WTC11 (cell line): ENCODE measurements at regions not wholly inside any gene's neighbourhood (a gene's known extent, or its start where the extent isn't known, plus 50 kb on each side); places are given as distances from the start of the nearest gene placed in this dataset.

ENCODE experiments used
- ATAC-seq: fragments of 200-7000 bp; cut with Tn5 transposase; 2 replicates; pipeline ENCODE4 v1.10.0; 2021; ENCODE audit warnings: mild to moderate bottlenecking, moderate library complexity
- CTCF ChIA-PET: fragments of 300-600 bp; sonication (Branson Sonifier 250); formaldehyde crosslinking; loops from one replicate; lab custom pipeline; 2021; ENCODE audit warnings: antibody characterized with exemption; lab: Charles Lee
- POLR2A ChIA-PET: fragments of 350-600 bp; sonication (Branson Sonifier 250); formaldehyde crosslinking; loops from one replicate; lab custom pipeline; 2021; ENCODE audit warnings: antibody characterized with exemption; lab: Charles Lee
- DNase-seq: peaks from one replicate; pipeline ENCODE4 v3.0.0; 2021; ENCODE audit warnings: low spot score
- H3K27ac Mint-ChIP-seq: 2 replicates; pipeline ENCODE4 v1.8.0; 2021; ENCODE audit warnings: mixed read lengths
- H3K27me3 Mint-ChIP-seq: 2 replicates; pipeline ENCODE4 v1.8.0; 2021; ENCODE audit warnings: low read depth, mild to moderate bottlenecking, moderate library complexity, mixed read lengths
- H3K36me3 Mint-ChIP-seq: 2 replicates; pipeline ENCODE4 v1.8.0; 2021; ENCODE audit warnings: mixed read lengths
- H3K4me1 Mint-ChIP-seq: 2 replicates; pipeline ENCODE4 v1.8.0; 2022; ENCODE audit warnings: mixed read lengths
- H3K4me3 Mint-ChIP-seq: 2 replicates; pipeline ENCODE4 v1.8.0; 2021; ENCODE audit warnings: mild to moderate bottlenecking, moderate library complexity, mixed read lengths
- H3K9me3 Mint-ChIP-seq: 2 replicates; pipeline ENCODE4 v1.8.0; 2021; ENCODE audit warnings: mixed read lengths
- AR ChIP-seq: fragments of 250-450 bp; sonication (Bioruptor Pico); IDR thresholded peaks from 2 replicates; pipeline ENCODE4 v1.9.0; 2021; ENCODE audit warnings: mild to moderate bottlenecking
- ATF1 ChIP-seq: sonication (generic); formaldehyde crosslinking; IDR thresholded peaks from 2 replicates; pipeline ENCODE4 v1.8.1; 2023; ENCODE audit warnings: mild to moderate bottlenecking, moderate library complexity, missing genetic modification reagents
- ATF2 ChIP-seq: sonication (generic); formaldehyde crosslinking; IDR thresholded peaks from 2 replicates; pipeline ENCODE4 v1.8.1; 2022; ENCODE audit warnings: low read depth, missing genetic modification reagents, borderline replicate concordance
- CREB1 ChIP-seq: sonication (generic); formaldehyde crosslinking; IDR thresholded peaks from 2 replicates; pipeline ENCODE4 v1.8.0; 2023; ENCODE audit warnings: mild to moderate bottlenecking, missing genetic modification reagents
- ETV6 ChIP-seq: sonication (generic); formaldehyde crosslinking; IDR thresholded peaks from 2 replicates; pipeline ENCODE4 v1.8.1; 2022; ENCODE audit warnings: mild to moderate bottlenecking, missing genetic modification reagents
- FOXP1 ChIP-seq: sonication (generic); formaldehyde crosslinking; IDR thresholded peaks from 2 replicates; pipeline ENCODE4 v1.8.0; 2022; ENCODE audit warnings: missing genetic modification reagents, mild to moderate bottlenecking, moderate library complexity, borderline replicate concordance
- IRF2 ChIP-seq: sonication (generic); formaldehyde crosslinking; IDR thresholded peaks from 2 replicates; pipeline ENCODE4 v1.8.0; 2022; ENCODE audit warnings: low read depth, missing genetic modification reagents, borderline replicate concordance
- JAZF1 ChIP-seq: fragments of 250-450 bp; sonication (Bioruptor Pico); IDR thresholded peaks from 2 replicates; pipeline ENCODE4 v1.9.0; 2021; ENCODE audit warnings: moderate library complexity, mild to moderate bottlenecking, inconsistent platforms
- PRDM15 ChIP-seq: sonication (generic); formaldehyde crosslinking; IDR thresholded peaks from 2 replicates; pipeline ENCODE4 v1.8.0; 2022; ENCODE audit warnings: missing genetic modification reagents
- PREB ChIP-seq: sonication (generic); formaldehyde crosslinking; IDR thresholded peaks from 2 replicates; pipeline ENCODE4 v1.8.1; 2022; ENCODE audit warnings: mild to moderate bottlenecking, missing genetic modification reagents, moderate library complexity, borderline replicate concordance
- PRRX2 ChIP-seq: fragments of 250-450 bp; sonication (Bioruptor Pico); IDR thresholded peaks from 2 replicates; pipeline ENCODE4 v1.8.0; 2021; ENCODE audit warnings: mild to moderate bottlenecking
- TEAD1 ChIP-seq: sonication (generic); formaldehyde crosslinking; IDR thresholded peaks from 2 replicates; pipeline ENCODE4 v1.8.0; 2022; ENCODE audit warnings: mild to moderate bottlenecking, missing genetic modification reagents
- TP53 ChIP-seq: sonication (generic); formaldehyde crosslinking; IDR thresholded peaks from 2 replicates; pipeline ENCODE4 v1.8.1; 2023; ENCODE audit warnings: mild to moderate bottlenecking, missing genetic modification reagents
- USF2 ChIP-seq: sonication (generic); formaldehyde crosslinking; IDR thresholded peaks from 2 replicates; pipeline ENCODE4 v1.8.1; 2023; ENCODE audit warnings: mild to moderate bottlenecking, missing genetic modification reagents, moderate library complexity
- ZNF232 ChIP-seq: sonication (generic); formaldehyde crosslinking; IDR thresholded peaks from 2 replicates; pipeline ENCODE4 v1.8.0; 2022; ENCODE audit warnings: mild to moderate bottlenecking, missing genetic modification reagents
- ZNF416 ChIP-seq: fragments of 250-450 bp; sonication (Bioruptor Pico); IDR thresholded peaks from 2 replicates; pipeline ENCODE4 v1.9.0; 2021; ENCODE audit warnings: mild to moderate bottlenecking, inconsistent platforms
- ZNF425 ChIP-seq: fragments of 250-450 bp; sonication (Bioruptor Pico); conservative IDR thresholded peaks from 2 replicates; pipeline ENCODE4 v1.9.0; 2021; ENCODE audit warnings: mild to moderate bottlenecking
- ZNF671 ChIP-seq: fragments of 250-450 bp; sonication (Bioruptor Pico); IDR thresholded peaks from 2 replicates; pipeline ENCODE4 v1.8.0; 2021; ENCODE audit warnings: mild to moderate bottlenecking
- ZSCAN18 ChIP-seq: fragments of 250-450 bp; sonication (Bioruptor Pico); IDR thresholded peaks from 2 replicates; pipeline ENCODE4 v2.1.2; 2022; ENCODE audit warnings: mild to moderate bottlenecking, moderate library complexity

- Mint-ChIP-seq H3K27ac (no peak overlapping the region), H3K4me3 (no peak overlapping the region), H3K27me3 (no peaks in the 10 kb centered on the region), H3K36me3 (no peaks in the 10 kb centered on the region), H3K9me3 (peaks cover 3% of the 10 kb centered on the region; the same call in 1 of the 2 replicates), H3K4me1 (peaks cover under 1% of the 10 kb centered on the region)
- POLR2A ChIA-PET = no interaction called here
- no peak for ATAC-seq
- TF ChIP-seq USF2 (CRISPR knock-in tag) (no peak), ATF1 (no peak), PRDM15 (CRISPR knock-in tag) (no peak), ATF2 (no peak), ETV6 (CRISPR knock-in tag) (no peak), ZNF416 (no peak), ZNF671 (CRISPR knock-in tag) (no peak)
- DNase-seq = no peak
- CTCF ChIA-PET = interaction anchor here (5.8 kb wide), 1 partner anchor 11 kb away, joined by 38 read pairs; no protein-coding TSS in a partner anchor
These were observed 62.1 kb downstream of the OTOR start for GRCh38 chr20:16810216-16810615.

- no peaks in the 10 kb centered on the region for H3K27me3 Mint-ChIP-seq
- TF ChIP-seq ETV6 (CRISPR knock-in tag) = no peak
- no peak for TF ChIP-seq ZSCAN18 (CRISPR knock-in tag)
- no peak for TF ChIP-seq CREB1 (CRISPR knock-in tag)
- TF ChIP-seq AR (CRISPR knock-in tag) = no peak
- no peak for TF ChIP-seq TP53
- no peak for TF ChIP-seq IRF2
- TF ChIP-seq PREB = no peak
- no peak for TF ChIP-seq ZNF425 (CRISPR knock-in tag)
- TF ChIP-seq ZNF232 (CRISPR knock-in tag) = no peak
- TF ChIP-seq ZNF416 = no peak
- TF ChIP-seq PRRX2 = no peak
- no peak for TF ChIP-seq FOXP1 (CRISPR knock-in tag)
- no peak for TF ChIP-seq TEAD1 (CRISPR knock-in tag)
- no peak for TF ChIP-seq JAZF1 (CRISPR knock-in tag)
These were observed 68.0 kb downstream of the OTOR start for GRCh38 chr20:16816192-16816591.

More at GRCh38 chr20:16816192-16816591, 68.0 kb downstream of the OTOR start:
- ATAC-seq (peak; percentile 98), DNase-seq (peak; percentile 47)
- Mint-ChIP-seq H3K4me1 (no peaks in the 10 kb centered on the region), H3K9me3 (no peaks in the 10 kb centered on the region), H3K36me3 (no peaks in the 10 kb centered on the region), H3K27ac (no peak overlapping the region), H3K4me3 (no peak overlapping the region)
- ChIA-PET CTCF (interaction anchor here (0.6 to 3.1 kb wide), 9 partner anchors 10 to 626 kb away, joined by 3 to 19 read pairs (median 5); no protein-coding TSS in a partner anchor), POLR2A (no interaction called here)
